ENCODE measurements at regions not wholly inside any gene's neighbourhood (a gene's known extent, or its start where the extent isn't known, plus 50 kb on each side); places are given as distances from the start of the nearest gene placed in this dataset.
"Not testable (repeated sequence)": the region's sequence is repeated elsewhere in the genome, so short reads cannot be mapped to it uniquely, and the experiment has no call there.

DNA sequence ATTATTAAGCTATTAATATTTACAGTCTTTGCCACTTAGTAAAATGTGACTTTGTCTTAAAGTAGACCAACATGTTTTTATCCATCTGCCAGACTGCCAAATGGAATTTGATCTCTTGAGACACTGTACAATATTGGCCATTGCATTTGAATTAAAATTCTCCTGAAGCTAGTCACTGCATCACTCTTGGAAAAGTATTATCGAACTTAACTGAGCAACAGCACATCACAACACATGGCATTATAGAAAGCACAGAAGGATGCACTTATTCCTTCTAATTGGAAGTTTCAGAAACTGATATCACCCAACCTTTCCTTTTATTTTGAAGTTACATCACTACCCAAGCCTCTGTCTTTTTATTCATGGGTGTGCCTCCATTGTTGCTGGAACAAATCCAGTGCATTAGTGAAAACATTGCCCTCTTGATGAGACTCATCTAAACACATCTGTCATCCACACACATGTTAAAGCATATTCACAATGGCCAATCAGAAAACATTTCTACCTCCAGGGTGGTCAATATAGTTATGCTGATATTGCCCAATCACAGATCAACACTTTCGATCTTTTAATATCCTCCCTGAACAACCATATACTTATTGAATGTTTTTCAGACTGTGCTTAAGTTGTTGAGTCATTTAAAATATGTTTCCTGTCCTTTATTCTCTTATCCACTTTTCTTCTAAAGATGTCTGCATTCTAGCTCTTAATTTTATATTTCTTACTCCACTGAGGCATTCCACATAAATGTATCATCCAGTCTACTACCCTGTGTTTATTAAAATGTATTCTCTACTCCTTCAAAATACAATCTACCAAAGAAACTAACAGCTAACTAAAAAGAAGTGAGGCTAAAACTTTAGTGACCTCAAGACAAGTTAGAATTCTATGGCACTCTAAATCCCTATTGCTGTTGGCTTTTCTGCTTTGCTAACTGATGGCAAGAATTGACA, 535.0 kb downstream of the RFPL4B start:
- DNase-seq, result peak; percentile 68

DNA sequence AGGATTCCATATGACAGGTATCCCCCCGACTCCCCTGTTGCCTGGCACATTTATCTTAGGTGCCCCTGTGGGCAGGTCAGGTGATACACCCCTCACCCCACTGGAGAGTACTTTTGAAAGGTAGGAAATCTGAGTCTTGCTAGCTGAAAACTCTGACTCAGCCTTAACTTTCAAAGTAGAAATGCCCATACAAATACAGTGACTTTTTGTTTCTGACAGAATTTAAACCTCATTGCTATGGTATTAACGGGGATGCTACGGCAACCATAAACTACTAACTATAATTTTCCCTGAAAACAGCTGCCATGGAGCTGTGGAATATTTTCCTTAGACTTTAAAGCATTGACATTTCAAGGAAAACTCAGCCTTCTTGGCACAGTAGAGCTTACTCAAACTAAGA, 536.0 kb downstream of the RFPL4B start:
- DNase-seq, result peak; percentile 30

DNA sequence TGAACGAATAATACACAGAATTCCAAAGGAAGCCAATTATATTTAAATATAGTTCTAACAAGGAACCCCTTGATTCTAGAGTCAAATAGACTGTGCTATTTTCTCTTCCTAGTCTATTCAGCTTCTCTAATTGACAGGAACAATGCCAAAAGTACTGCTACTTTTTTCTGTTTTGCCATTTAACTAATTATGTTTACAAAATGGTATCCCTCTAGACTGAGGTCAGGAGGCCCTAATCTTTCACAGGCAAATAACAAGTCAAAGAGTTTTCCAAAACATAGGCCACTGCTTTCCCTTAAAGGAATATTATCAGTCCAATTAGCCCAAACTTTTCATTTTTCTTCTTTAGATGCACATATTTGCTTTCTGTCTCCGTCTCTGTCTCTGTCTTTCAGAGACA, 539.3 kb downstream of the RFPL4B start:
- DNase-seq, result no peak

DNA sequence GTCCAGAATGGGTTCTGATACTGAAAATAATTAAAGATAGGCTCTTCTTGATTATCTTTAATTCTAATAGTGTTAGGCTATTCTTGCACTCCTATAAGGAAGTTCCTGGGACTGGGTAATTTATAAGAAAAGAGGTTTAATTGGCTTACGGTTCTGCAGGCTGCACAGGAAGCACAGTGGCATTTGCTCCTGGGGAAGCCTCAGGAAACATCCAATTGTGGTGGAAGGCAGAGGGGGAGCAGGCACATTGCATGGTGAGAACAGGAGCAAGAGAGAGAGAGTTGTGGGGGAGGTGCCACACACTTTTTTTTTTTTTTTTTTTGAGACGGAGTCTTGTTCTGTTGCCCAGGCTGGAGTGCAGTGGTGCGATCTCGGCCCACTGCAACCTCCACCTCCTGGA, 540.3 kb downstream of the RFPL4B start:
- DNase-seq, result not testable (repeated sequence)

DNA sequence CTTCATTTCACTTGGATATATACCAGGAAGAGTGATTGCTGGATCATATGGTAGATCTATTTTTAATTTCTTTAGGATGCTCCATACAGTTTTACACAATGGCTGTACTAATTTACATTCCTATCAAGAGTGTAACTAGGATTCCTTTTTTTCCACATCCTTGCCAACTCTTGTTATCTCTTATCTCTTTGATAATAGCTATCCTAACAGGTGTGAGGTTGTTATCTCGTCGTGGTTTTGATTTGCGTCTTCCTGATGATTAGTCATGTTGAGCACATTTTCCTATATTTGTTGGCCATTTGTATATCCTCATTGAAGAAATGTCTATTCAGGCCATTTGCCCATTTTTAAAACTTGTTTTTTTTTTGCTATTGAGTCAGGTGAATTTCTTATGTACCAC, 552.4 kb downstream of the RFPL4B start:
- DNase-seq, result no peak

DNA sequence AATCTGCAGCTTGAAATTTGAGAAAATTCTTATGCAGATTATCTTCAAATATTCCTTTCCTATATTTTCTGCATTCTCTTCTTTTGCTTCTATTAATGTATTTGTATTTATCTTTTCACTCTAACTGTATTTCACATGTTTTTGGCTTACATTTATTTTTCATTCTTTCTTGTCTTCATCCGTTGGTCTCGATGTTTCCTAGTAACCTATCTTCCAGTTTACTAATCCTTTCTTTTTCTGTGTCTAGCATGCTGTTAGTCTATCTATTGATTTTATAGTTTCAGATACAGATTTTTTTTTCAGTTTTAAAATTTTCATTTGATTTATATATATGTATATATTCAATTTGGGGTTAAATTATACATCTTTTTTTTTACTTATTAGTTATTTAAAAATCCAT, 556.2 kb downstream of the RFPL4B start:
- no peak for DNase-seq

DNA sequence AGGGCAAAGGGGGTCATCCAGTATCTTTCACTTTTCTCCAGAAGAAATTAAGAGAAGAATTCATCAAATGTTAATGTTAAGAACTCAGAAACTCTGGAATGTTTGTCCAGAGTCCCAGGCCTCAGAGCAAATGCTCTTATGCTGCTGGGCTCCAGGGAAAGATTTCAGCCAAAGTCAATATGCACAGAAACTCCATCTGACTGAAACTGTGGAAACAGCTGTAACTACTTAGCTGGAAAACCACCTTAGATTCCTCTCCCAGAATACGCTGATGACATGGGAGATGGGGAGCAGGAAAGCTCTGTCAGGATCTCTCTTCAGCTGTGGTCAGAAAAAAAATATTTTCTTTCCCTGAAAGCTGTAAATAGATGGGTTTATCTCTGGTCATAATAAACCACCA, 559.6 kb downstream of the RFPL4B start:
- DNase-seq, result peak; percentile 98

DNA sequence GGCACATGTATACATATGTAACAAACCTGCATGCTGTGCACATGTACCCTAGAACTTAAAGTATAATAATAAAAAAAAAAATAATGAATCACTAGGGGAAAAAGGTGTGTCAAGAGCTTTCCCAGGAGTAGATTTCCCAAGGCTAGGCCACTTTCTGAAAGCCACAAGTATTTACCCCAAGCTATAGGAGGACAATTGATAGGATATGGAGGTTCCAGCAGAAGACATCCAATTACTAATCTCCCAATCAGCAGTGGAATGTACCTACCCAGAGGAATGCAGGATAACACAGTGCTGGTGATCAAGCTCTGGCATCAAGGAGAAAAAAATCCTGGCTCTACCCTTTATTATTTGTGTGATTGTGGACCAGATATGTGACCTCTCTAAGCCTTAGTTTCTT, 562.7 kb downstream of the RFPL4B start:
- DNase-seq, result peak; percentile 36

DNA sequence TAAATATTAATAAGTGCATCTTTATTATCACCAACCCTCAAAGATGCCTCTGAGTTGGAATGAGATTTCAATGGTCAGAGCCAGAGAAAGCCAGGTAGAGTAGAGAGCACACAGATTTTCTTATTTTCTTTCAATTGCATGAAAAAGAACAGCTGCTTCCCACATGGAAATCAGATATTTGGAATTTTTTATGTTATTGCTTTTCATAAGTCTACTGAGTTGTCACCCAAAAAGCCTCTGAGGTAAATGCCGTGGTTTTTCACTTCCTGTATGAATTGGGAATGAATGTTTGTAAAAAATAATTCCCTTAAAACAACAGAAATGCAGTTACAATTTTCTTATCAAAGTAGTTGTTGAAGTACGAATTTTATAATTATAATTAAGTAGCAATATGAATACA, 563.1 kb downstream of the RFPL4B start:
- DNase-seq, result peak; percentile 69

DNA sequence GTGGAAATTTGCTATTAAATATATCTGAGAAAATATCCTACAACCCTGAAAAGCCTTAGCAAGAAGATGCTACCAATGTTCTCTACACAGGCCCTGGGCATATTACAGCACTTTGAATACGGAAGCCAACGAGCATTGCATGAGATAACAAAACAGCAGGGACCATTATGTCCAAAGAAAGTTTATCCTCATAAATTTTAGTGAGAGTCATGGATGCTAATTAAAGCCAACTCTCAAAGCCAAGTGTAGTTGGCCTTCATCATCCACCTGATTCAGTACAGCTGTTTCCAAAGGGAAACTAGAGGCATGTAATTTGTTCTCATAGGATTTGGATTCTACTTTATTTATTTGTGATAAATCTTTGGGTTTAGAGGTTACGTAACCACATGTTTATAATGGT, 564.8 kb downstream of the RFPL4B start:
- DNase-seq, result no peak

DNA sequence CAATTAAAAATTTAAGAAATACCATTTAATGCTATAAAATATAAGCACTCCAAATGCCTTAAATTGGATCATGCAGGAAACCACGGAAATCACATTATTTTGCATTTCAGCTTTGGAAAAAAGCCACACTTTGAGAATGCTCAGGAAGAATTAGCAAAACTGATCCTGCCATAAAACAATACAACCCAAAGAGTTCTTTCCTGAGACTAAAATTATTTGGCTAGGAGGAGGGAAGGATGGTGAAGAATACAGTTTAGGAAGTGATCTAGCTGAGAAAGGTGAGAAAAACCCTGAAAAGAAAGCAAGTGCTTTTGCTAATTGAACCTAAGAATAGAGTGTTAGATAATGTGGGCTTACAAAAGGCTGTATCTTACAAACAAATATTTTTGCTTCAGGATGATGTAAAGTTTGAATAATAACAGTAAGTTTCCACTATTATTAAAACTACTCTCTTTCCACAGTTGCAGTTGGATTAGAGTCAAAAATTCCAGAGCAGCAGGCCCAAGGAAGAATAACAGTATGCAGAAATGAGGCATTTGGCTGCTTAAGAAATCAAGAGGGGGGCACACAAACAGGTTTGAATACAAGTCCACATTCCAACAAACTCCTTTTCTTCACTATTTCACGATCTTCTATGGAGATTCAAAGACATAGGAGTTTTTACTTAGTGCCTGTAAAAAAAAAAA, 565.4 kb downstream of the RFPL4B start:
- DNase-seq, result peak; percentile 90

DNA sequence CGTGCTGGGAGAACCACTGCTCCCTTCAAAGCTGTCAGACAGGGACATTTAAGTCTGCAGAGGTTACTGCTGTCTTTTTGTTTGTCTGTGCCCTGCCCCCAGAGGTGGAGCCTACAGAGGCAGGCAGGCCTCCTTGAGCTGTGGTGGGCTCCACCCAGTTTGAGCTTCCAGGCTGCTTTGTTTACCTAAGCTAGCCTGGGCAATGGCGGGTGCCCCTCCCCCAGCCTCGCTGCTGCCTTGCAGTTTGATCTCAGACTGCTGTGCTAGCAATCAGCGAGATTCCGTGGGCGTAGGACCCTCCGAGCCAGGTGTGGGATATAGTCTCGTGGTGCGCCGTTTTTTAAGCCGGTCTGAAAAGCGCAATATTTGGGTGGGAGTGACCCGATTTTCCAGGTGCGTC, 572.6 kb downstream of the RFPL4B start:
- not testable (repeated sequence) for DNase-seq

DNA sequence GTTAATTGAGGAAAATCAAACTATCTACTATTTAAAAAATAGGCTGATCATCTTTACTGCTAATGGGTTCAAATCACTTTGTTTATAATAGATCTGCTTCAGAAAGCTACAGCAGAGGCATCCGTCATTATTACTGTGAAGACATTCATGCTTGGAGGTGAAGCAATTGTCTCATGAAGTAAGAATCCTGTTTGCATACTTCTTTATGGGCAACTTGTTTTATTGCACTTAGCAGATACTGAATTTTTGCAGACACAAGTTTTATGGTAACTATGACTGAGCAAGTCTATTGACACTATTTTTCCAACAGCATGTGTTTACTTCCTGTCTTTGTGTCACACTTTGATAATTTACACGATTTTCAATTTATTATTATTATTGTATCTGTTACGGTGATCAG, 573.9 kb downstream of the RFPL4B start:
- DNase-seq, result no peak

DNA sequence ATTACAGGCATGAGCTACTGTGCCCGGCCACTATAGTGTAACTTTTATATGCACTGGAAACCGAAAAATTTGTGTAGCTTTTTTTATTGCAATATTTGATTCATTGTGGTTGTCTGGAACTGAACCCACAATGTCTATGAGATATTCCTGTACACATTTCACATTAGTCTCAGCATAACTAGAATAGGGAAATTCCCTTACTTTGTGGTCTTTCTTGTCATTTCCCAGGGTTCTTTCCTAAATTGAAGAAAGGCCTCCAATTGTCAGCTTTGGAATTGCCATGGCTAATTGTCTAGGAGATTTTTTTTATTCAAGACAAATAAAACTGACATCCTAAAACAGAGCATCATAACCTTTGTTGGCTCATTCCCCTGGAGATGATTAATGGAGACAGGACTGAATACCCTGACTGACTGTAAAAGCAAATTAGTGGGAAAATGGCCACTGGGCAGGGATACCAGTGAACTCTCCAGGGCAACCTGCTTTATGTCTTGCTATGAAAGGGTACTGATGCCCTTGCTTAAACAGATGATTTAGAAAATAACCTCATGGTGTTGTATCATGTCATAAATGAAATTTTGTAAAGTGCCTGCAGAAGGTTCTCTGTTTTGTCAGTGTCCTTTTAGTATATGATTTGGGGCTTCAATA, 576.9 kb downstream of the RFPL4B start:
- DNase-seq, result no peak

DNA sequence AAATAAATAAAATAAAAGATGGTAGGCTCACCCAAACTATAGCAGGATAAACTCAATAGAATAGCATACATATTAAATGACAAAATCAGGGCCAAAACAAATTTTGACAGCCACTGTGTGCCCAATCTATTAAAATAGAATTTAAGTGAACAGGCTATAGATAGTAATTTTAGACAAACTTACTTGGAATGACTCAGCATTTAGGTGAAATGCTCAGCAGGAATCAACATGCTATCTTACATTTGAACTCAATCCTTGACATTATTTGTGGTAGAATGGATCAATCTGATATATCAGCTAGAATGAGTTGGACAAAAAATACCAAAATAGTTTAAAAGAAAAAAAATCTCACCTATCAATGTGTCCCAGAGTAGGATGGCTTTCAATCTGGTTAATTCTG, 578.6 kb downstream of the RFPL4B start:
- DNase-seq, result no peak

DNA sequence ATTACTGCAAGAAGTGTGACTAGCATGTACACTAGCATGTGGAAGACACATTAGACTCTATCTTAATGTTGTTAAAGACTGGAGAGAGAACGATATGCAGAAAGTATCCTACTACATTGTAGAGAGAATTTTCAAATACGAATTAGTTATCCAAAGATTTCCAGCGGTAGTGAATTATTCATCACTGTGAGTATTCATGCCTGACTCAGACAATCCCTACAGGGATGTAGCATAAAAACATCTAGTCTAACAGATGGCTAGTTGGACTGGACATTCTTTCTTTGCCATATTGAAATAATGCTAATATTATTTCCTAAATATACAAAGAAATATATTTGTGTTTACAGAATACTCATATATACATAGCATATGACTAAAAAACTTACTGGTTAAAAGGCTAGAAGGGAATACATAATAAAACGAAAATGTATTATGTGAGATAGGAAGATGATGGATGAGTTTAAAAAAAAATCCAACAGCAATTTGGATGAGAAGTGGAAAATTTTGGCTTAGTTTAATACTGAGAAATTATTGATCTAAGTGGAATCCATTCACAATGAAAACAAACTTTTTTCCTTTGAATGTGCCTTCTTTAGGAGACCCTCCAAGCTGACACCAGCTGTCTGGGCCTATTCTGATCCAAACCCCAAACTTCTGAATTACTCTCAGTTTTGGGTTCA, 580.7 kb downstream of the RFPL4B start:
- DNase-seq, result peak; percentile 36

DNA sequence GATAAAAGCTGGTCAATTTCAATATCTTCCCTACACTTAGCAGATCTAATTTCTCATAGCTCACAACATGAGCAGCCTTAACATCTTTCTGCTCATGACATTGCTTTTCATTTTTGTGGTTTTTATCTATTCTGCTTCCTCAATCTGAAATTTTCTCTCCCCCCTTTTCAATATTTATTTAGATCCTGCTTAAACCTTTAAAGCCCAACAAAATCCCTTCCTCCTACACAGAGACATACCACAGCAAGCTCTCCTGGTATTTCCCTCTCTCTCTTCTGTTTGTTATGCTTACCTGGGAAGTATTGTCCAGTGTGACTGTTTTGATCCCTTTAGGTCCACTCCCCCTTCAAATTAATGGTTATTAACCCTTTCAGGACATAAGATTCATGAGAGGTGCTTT, 582.5 kb downstream of the RFPL4B start:
- DNase-seq, result peak; percentile 67

DNA sequence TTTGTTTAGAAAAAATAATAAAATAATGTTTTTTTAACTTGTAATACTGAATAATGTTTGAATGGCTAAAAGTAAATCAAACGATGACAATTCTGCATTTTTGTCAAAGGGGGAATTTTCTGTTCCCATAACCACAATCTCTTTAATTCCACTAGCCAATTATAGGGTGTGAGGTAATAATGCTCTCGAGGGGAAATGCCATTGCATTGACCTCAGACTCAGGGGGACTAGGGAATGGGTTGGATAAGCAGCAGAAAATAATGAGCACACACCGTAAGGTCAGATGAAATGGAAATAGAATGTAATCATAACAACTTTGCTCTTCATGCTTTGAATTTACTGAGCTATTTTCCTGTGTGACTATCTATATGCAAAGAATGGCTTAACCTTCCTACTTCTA, 584.7 kb downstream of the RFPL4B start:
- peak; percentile 93 for DNase-seq

DNA sequence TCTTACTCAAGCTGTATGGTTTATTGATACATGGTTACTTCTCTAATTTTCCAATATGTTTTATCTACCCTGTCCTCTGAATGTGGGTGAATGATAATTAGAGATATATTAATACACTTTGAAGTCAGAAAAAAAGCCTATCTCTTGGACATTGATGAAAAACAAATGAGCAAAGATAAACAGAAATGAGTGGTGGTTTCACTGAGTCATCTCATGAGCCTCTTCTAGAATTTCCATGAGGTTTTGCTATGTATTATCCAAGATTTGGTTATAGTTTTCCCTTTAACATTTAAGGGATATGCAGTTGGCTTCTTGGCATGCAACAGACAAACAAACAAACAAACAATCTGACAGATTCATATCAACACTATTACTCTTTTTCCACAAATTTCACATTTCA, 586.8 kb downstream of the RFPL4B start:
- DNase-seq, result peak; percentile 17

DNA sequence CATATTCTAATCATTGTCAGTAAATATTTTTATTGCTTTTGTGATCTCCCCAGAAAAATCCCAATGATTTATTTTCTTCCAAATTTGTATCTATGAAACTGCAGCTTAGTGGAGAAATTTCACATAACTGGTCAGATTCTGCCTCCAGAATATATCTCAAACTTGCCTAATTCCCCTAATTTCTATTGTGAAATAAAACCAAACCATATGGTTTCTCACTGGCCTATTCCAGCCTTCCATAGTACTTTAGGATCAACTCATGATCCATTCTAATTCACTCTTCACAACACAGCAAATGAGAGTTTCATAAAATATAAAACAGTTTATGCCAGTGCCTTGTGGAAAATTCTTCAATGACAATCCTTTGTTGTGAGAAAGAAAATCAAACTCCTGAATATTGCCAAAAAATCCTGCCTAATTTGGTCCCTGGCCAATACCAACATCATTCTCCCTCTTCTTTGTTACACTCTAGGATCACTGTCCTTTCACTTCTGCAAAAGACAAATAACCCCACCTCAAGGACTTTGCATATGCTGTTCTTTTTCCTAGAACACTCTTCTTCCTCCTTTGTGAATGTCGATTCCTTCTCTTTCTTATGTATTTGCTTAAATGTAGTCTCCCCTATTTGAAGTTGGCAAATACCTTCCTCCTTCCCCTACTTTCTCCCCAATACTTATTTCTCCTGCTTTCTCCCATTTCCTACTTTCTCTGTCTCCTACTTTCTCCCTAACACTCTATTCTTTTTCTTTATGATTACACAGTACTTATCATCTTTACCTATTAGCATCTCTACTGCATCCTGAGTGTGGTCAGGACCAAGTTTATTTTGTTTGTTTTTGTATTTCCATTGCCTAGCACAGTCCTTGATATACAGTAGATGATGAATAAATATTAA, 587.5 kb downstream of the RFPL4B start:
- DNase-seq, result peak; percentile 17

DNA sequence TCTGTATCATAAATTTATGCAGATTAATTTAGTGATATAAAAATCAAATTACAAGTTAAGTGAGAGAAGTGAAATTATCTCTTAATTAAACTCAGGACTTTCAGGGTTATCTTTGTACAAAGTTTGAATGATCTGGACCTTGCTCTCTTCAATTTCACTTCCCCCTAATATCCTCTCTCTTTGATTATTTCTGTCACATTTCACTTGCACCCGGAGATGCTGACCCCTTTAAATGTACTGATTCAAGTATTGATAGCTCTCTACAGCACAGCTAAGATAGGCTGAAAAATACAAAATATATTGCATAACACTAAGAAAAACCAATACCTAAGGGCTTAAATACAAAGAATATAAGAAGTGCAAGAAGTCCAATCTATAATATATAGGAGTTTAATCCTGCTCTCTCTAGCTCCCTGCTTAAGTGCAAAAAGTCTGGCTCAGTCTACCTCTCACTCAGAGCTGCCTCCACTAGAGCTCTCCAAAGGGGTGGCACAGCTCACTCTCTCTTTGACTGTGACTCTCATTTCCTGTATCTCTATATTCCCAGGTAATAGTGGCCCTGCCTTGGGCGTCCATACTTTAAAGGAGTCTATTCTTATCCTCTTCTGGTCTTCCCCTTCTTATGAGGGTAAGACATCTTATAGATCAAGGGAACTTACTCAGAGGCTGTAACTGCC, 588.4 kb downstream of the RFPL4B start:
- DNase-seq, result no peak

Data from fibroblast of skin of scalp (primary cell).